Epithelial cell of prostate (primary cell): ENCODE measurements at regions not wholly inside any gene's neighbourhood (a gene's known extent, or its start where the extent isn't known, plus 50 kb on each side); places are given as distances from the start of the nearest gene placed in this dataset.
A peak's percentile ranks its signal among the peaks of the same experiment; 100 is the strongest.

ENCODE experiments used
- DNase-seq: peaks from one replicate; pipeline ENCODE4 v3.0.0-alpha.2; 2011; ENCODE audit warnings: low read depth, low spot score
- H3K27ac ChIP-seq: fragments of 450-650 bp; 2 replicates; pipeline ENCODE4 v1.5.1; 2017; ENCODE audit warnings: mild to moderate bottlenecking

DNA sequence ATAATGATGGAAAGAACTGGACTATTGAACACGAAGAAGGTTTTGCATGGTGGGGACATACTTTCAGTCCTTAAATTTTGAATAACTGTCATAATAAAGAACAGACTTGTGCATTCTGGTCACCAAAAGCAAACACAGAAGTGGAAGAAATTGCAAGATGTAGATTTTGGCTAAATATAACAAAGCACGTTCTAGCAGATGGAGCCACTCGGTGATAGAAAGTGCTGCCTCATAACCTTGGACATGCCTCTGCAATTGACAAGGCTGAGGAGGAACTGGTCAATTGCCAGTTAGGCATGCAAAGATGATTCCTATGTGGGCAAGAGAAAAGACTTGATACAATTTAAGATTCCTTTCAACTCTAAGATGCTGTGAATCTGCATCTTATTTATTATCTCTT is 244.1 kb upstream of the ZC3H12C start:
- no peak for DNase-seq
- no peak overlapping the region for H3K27ac ChIP-seq

- no peak overlapping the region for H3K27ac ChIP-seq
- DNase-seq = no peak
Measured at GRCh38 chr11:109849946-109850345, 243.2 kb upstream of the ZC3H12C start.

DNA sequence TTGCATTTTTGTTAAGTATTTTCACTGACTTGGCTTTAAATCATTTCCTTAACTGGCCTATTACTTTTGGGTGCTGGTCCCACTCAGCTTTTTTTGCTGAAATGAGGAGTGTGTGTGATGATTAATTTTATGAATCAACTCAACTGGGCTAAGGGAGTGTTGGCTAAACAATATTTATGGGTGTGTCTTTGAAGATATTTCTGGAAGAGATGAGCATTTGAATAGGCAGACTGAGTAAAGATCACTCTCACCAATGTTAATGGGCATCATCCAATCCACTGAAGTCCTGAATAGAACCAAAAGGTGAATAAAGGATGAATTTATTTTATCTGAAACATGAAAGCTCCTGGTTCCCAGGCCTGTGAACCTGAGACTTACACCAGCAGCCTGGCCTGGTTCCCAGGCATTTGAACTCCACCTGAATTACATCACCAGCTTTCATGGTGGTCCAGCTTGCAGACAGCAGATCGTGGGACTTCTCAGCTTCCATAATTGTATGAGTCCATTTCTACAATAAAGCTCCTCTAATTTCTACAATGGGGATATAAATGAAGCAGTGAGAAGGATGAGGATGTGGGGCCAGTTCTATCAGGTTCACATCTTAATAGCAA is 241.3 kb upstream of the ZC3H12C start:
- no peak overlapping the region for H3K27ac ChIP-seq
- no peak for DNase-seq

- DNase-seq = no peak
- H3K27ac ChIP-seq = no peak overlapping the region
Measured at GRCh38 chr11:109853156-109853776, 239.9 kb upstream of the ZC3H12C start.

GRCh38 chr11:109854731-109855130 is 238.5 kb upstream of the ZC3H12C start:
- no peak overlapping the region for H3K27ac ChIP-seq
- DNase-seq = no peak

DNA sequence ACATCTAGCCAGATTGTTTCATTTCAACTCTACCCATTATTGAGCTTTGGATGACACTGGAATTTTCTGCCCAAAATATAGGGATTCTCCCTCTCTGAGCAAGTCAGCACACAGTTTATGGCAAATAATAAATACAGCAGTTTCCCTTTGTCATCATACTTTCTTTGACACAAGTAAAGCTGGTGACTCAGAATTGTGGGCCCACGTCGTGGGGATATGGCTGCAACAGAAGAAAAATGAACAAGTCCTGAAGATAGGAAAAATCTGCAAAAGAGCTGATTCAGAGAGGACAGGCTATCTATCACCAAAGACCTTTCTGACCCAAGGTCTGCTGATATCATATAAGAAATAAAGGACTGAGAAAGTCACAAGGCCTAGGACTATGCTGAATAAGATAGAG is 236.3 kb upstream of the ZC3H12C start:
- H3K27ac ChIP-seq = no peak overlapping the region
- no peak for DNase-seq

GRCh38 chr11:109857637-109858036 is 235.6 kb upstream of the ZC3H12C start:
- DNase-seq = no peak
- H3K27ac ChIP-seq = no peak overlapping the region

DNA sequence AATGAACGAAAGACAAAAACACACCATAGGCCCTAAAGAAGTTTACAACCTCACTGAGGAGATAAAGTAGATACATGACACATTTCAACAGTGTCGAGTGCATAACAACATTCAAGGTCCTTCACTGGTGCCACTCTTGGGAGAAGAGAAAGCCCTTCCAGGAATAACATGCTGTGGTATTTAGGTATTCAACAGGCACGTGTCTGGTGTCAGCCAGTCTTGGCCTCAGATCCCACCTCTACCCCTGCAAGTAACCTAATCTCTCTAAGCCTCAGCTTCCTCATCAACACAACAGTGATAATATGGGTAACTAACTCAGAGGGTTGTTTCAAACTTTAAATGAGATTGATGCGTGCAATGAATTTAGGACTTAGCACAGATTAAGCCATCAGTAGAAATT is 235.0 kb upstream of the ZC3H12C start:
- no peak overlapping the region for H3K27ac ChIP-seq
- no peak for DNase-seq

GRCh38 chr11:109859045-109859724 is 234.0 kb upstream of the ZC3H12C start:
- H3K27ac ChIP-seq = no peak overlapping the region
- DNase-seq = no peak

GRCh38 chr11:109862835-109863234 is 230.4 kb upstream of the ZC3H12C start:
- no peak overlapping the region for H3K27ac ChIP-seq
- DNase-seq = no peak

GRCh38 chr11:109864151-109864661 is 229.0 kb upstream of the ZC3H12C start:
- no peak overlapping the region for H3K27ac ChIP-seq
- no peak for DNase-seq

GRCh38 chr11:109864834-109865547 is 228.2 kb upstream of the ZC3H12C start:
- DNase-seq = no peak
- H3K27ac ChIP-seq = no peak overlapping the region

GRCh38 chr11:109865548-109866186 is 227.5 kb upstream of the ZC3H12C start:
- DNase-seq = peak; percentile 5
- no peak overlapping the region for H3K27ac ChIP-seq

DNA sequence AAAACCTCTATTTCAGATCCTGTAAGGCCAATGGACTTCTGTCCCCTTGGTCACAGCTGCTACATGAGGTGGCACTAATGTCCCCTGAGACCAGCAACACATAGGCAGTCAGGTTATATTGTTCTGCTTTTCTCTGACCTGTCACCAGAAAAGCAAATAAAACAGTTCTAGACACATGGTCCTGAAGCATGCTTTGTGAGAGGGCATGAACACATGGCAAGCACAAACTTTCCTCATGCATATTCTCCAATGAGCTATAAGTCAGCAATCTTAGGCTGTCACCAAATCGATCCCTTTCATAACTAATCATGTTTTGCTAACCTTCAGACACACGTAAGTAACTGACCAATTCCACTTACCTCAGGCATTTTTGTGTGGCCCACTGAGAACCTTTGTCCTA is 225.4 kb upstream of the ZC3H12C start:
- H3K27ac ChIP-seq = no peak overlapping the region
- DNase-seq = no peak

DNA sequence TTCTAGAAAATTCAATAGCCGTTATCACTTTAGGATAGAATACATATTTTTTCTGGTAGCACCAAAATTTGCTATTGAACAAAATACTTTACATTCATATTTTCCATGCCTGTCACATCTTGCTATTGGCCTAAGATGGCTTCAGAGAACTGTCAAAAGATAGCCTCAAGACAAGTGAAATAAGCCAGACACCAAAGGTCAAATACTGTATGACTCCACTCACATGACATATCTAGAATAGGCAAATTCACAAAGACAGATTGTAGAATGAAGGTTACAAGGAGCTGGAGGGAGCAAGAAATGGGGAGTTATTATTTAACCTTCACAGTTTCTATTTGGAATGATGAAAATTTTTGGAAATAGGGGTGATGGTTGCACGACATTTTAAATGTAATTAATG is 223.7 kb upstream of the ZC3H12C start:
- no peak for DNase-seq
- no peak overlapping the region for H3K27ac ChIP-seq

DNA sequence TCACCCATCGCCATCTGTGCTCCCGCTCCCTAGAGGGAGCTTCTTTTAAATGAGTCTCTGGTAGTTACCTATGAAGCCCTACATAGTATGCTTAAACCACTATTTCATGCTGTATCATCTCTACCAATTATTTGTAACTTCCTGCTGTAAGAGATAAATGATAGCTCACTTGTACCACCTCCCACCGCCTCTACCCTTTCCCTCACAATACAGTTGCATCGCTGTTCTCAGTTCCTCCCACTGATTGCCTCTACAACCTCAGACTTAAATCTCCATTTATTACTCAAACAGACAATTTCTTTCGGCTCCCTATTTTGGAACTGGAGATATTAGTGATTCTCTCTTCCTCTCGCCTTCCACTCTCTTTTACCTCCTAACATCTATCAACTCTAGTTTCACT is 222.9 kb upstream of the ZC3H12C start:
- no peak overlapping the region for H3K27ac ChIP-seq
- no peak for DNase-seq

GRCh38 chr11:109877043-109877442 is 216.1 kb upstream of the ZC3H12C start:
- DNase-seq = no peak
- H3K27ac ChIP-seq = no peak overlapping the region

GRCh38 chr11:109884501-109884900 is 208.7 kb upstream of the ZC3H12C start:
- no peak overlapping the region for H3K27ac ChIP-seq
- DNase-seq = no peak

- H3K27ac ChIP-seq = no peak overlapping the region
- DNase-seq = no peak
Measured at GRCh38 chr11:109885006-109885405, 208.2 kb upstream of the ZC3H12C start.

- DNase-seq = peak; percentile 84
- no peak overlapping the region for H3K27ac ChIP-seq
Measured at GRCh38 chr11:109892321-109892794, 200.8 kb upstream of the ZC3H12C start.
